GM21423 (cell line): ENCODE measurements at regions not wholly inside any gene's neighbourhood (a gene's known extent, or its start where the extent isn't known, plus 50 kb on each side); places are given as distances from the start of the nearest gene placed in this dataset.
"Not testable (repeated sequence)": the region's sequence is repeated elsewhere in the genome, so short reads cannot be mapped to it uniquely, and the experiment has no call there.

Experiments used
- ATAC-seq: cut with Tn5 transposase; IDR thresholded peaks from one replicate; pipeline ENCODE4 v1.9.1; 2021; ENCODE audit warnings: mild to moderate bottlenecking, moderate library complexity; ENCODE audit not compliant: unreplicated experiment

DNA sequence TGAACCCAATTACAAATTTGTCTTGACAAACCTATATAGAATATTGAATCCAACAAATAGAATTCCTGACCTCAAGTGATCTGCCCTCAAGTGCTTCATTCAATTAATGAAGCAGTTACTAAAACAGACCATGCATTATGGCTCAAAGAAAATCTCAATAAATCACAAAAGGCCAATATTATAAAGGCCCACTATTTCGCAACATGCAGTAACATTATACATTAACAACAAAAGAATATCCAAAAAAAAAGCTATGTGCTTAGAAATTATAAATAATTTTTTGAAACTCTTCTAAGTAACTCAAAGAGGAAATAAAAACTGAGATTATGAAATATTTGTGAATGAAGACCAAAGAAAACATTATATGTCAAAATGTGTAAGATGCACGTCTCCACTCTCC lies 177.7 kb downstream of the ZNF674 start:
- ATAC-seq: no peak

DNA sequence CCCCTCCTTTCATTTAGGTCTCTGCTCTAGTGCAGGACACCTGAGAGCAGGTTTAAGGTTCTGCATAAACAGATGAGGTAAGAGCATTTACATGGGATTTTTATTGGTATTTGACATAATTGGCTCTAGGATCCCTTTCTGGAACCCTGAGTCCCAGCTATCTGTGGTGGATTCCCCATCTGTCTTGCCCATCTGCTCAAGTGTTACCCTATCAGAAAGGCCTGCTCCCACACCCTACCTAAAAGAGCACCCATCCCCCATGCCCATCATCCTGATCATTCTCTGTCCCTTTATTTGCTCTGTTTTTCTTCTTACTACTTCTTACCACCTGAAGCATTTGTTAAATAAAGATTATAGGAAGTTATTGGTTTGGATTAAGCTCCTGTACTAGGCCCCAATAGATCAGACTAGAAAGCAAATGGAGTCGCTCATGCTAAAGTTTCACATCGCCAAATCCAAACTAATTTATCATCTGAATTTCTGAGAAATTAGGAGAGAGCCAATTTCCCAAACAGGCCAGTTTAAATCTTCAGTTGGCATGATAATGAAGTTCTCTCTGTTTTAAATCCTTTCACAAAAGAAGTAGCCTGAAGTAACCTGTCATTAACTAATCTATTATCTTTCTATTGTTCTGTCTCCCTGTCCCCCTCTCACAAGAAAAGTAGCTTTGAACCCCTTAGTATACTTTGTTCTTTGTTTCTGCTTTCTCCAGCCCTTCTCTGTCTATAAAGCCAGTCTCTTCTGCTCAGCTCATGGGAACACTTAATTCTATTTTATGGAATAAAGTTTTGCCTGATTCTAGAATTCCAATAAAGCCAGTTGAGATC lies 178.6 kb downstream of the ZNF674 start:
- ATAC-seq: no peak

DNA sequence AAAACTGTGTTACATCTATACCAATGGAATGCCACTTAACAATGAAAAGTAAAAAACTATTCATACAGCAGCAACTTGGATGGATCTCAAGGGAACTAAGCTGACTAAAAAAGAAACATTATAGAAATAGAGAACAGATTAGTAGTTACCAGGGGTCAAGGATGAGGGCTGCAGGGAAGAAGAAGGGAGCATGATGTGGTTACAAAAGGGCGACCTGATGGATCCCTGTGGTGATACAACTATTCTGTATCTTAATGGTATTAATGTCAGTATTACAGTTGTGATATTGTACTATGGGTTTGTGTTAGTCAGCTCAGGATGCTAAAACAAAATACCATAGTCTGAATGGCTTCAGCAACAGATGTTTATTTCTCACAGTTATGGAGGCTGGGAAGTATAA lies 190.7 kb downstream of the ZNF674 start:
- ATAC-seq: no peak

- ATAC-seq: no peak
These were observed 203.4 kb downstream of the ZNF674 start for GRCh38 chrX:46341767-46342322.

GRCh38 chrX:46340696-46341095 lies 204.5 kb downstream of the ZNF674 start:
- ATAC-seq: no peak

- ATAC-seq: no peak
These were observed 211.7 kb downstream of the ZNF674 start for GRCh38 chrX:46333550-46333949.

DNA sequence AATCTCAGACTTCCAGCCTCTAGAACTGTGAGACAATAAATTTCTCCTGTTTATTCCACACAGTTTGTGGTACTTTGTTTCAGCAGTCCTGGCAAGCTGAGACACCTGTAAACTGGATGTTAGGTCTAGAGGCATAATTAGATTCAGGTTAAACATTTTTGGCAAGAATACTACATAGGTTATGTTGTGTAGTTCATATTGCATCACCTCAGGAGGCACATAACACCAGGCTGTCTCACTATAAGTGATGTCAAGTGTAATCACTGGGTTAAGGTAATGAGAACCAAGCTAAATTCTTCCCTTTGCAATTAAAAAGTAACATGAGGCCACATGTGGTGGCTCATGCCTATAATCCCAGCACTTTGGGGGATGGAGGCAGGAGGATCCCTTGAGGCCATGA lies 214.2 kb downstream of the ZNF674 start:
- ATAC-seq: no peak

- ATAC-seq: no peak
These were observed 214.7 kb downstream of the ZNF674 start for GRCh38 chrX:46330513-46330912.

- ATAC-seq: no peak
These were observed 217.1 kb downstream of the ZNF674 start for GRCh38 chrX:46328133-46328532.

GRCh38 chrX:46327566-46328115 lies 217.6 kb downstream of the ZNF674 start:
- no peak for ATAC-seq

DNA sequence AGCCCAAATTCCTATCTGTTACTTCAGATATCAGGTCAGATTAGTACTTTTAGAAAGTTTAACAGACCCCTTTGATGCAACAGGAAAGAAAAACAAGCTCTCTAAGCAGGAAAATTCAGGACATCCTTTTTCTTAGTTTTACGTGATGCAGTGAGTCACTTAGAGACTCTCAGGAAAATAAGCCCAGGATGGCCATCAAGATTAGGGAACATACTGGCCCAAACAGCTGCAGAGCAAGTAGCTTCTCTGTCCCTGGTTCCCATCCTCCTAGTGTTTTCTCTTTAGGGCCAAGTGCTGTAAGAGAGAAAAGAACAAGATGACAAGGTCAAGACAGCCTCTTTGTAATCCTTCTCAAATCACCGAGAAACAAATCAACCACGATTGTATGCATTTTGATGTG lies 219.1 kb downstream of the ZNF674 start:
- ATAC-seq: no peak

GRCh38 chrX:46325312-46325877 lies 219.8 kb downstream of the ZNF674 start:
- ATAC-seq: no peak

DNA sequence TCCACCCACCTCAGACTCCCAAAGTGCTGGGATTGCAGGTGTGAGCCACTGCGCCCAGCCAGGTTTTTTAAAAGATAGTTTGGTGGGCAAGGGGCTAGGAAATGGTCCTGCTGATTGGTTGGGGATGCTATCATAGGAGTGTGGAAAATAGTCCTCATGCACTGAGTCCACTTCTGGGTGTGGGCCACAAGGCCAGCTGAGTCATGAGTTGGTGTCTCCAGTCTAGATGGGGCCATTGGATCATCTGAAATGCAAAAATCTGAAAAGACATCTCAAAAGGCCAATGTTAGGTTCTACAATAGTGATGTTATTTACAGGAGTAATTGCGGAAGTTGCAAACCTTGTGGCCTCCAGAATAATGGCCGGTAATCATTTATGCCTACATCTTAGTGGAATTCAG lies 221.1 kb downstream of the ZNF674 start:
- ATAC-seq: no peak

DNA sequence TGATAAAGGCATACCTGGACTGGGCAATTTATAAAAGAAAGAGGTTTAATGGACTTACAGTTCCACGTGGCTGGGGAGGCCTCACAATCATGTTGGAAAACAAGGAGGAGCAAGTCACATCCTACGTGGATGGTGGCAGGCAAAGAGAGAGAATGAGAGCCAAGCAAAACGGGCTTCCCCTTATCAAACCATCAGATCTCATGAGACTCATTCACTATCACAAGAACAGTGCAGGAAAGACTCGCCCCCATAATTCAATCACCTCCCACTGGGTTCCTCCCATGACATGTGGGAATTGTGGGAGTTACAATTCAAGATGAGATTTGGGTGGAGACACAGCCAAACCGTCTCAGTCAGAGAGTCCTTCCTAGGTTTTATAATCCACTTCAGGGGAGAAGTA lies 222.3 kb downstream of the ZNF674 start:
- not testable (repeated sequence) for ATAC-seq

DNA sequence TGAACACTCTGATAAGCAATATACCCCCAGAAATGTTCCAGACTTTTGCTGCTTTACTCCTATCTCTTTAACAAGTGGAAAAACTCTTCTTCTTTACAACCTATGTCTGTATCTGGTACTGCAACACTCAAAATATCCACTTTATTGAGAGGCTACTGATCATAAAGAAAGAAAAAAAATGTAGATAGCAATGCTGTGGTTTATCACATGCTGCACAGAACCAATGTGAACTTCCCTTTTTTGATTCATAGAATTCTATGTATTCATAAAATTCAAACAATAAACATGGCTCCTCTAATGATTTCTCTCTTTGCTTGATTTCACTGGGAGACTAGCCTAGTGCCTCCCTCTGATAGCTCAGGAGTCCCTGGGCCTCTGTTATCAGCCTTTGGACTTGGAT lies 223.5 kb downstream of the ZNF674 start:
- ATAC-seq: no peak

DNA sequence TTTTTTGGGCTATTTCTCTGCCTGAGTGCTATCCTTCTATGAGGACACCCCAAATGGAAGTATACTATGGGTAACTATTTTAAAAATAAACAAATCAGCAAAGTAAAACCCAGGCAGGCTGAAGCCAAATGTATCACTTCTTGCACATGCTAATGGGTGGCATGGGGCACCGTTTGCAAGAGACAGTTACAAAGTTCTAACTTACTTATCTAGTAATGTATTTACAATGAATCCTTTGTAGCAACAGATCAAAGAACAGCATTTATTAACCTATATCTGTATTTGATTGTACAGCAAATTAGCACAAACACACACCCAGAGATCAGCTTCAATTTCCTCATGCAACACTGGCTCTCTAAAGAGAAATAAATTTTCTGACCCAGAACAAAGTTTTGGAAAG lies 225.5 kb downstream of the ZNF674 start:
- ATAC-seq: no peak

DNA sequence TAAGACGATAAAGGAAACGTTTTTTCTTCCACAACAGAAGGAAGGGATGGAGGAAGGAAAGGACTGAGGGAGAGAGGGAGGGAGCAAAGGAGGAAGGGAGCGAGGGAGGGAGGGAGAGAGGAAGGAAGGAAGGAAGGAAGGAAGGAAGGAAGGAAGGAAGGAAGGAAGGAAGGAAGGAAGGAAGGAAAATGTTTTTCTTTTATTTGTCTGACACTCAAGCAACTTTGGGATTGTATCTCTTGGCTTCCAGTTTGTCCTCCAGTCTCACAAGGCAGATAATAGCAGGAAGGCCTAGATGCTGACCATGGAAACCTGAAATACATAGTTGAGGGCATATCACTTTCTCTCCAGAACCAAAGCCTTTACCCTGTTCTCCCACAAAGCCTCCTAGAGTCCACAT lies 226.7 kb downstream of the ZNF674 start:
- no peak for ATAC-seq

DNA sequence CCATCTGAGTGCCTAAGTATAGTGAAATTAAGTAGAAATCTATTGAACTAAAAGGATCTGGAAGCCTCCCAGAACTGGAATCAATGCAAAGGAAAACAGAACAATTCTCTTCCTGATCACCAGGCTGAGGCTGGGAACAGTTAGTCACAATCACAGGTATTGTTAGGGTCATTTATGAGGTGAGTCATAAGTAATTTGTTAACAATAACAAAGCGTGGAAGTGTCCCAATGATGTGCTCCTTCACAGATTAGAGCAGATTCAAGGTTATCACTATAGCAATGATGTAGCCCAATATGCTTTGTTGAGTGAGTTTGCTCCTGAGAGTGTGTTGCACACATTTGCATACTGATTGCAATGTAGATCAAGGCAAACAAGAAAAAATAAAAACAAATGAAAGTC lies 228.1 kb downstream of the ZNF674 start:
- no peak for ATAC-seq

DNA sequence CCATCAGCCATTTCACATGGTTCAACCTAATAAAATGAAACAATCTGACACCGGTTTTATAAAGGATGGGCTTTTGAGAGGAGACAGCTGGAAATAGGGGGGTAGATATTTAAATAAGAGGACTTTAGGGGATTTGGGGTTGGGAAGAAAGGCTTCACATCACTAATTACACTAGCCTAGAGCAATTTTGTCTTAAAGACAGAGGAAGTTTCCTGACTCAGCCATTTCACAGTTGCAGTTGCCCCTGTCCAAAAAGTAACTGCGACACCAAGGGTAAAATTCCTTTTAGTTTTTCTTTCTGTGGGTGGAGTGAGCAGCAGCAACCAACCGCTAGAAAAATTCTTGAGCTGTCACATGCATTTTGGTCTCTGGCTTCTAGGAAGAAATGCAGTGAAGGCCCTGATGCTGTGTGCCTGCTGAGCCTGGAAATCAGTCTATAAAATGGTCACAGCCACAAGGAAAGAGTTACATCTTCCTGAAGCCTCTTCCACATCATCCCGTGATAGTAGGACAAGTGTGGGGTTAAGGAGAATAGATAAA lies 233.6 kb downstream of the ZNF674 start:
- ATAC-seq: no peak

DNA sequence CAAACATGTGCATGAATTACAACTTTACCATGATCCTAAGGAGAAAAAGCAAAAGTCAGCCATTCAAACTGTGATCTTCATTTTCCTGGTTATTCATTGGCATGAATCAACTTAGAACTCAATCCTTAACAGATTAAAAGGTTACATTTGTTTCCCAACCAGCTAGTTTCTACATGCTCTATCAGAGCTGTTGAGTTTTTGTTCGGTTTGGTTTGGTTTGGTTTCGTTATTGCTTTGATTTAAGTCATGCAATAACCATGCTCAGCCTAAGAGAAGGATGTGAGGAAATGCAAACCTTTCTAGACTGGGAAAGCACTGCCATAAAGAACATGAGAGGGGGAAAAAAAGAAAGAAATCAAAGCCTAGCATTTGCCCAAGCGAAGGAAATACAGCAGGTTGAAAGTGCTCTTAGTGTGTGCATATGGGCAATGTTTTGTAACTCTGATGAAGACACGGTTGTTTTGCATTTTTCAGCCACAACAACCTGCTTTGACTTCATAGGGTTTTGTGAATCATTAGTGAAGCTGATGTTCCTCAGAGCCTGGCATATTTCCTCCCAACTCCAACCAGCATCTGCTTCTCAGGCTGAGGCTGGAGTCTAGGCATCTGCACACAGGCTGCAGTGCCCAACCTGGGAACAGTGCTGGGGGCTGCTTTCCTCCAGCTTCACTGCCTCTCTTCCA lies 234.3 kb downstream of the ZNF674 start:
- peak; percentile 70 for ATAC-seq

- ATAC-seq: no peak
These were observed 237.1 kb downstream of the ZNF674 start for GRCh38 chrX:46308110-46308509.
